ENCODE measurements at regions not wholly inside any gene's neighbourhood (a gene's known extent, or its start where the extent isn't known, plus 50 kb on each side); places are given as distances from the start of the nearest gene placed in this dataset.

- Mint-ChIP-seq H3K4me3 (peak overlapping the region in 7 of 8 donors; percentile 65 to 90 (median 74)), H3K27ac (peak overlapping the region; percentile 6 to 78 (median 75)), H3K36me3 (no peaks in the 10 kb centered on the region), H3K27me3 (no peaks in the 10 kb centered on the region), H3K4me1 (peaks cover 32 to 47% (median 40%) of the 10 kb centered on the region in 4 donors), H3K9me3 (no peaks in the 10 kb centered on the region)
- H3K9me3 ChIP-seq (ENCODE audit: control insufficient read depth in 1 of 2, low read length in 2 of 2): no peaks in the 10 kb centered on the region
- no peaks in the 10 kb centered on the region for H3K36me3 ChIP-seq (ENCODE audit: insufficient read depth, low read length)
- no peak for DNase-seq
- H3K4me3 ChIP-seq (ENCODE audit: low read length in 2 of 2): no peak overlapping the region
- POLR2A ChIA-PET (ENCODE audit: partially characterized antibody): no interaction called here
- peaks cover 43% of the 10 kb centered on the region for H3K4me1 ChIP-seq (ENCODE audit: insufficient read depth, low read length)
- CTCF ChIA-PET (ENCODE audit: partially characterized antibody): no interaction called here
- intact Hi-C loops (cut with micrococcal nuclease): no loop called here
- no peaks in the 10 kb centered on the region for H3K27me3 ChIP-seq (ENCODE audit: insufficient read depth, low read length)
- no peak overlapping the region for H3K27ac ChIP-seq (ENCODE audit: low read depth, low read length)
Measured at GRCh38 chr9:91162311-91162710, 199.4 kb downstream of the AUH start.

GRCh38 chr9:91162784-91163443 lies 198.8 kb downstream of the AUH start:
- no peaks in the 10 kb centered on the region for H3K9me3 ChIP-seq (ENCODE audit: control insufficient read depth in 1 of 2, low read length in 2 of 2)
- no peaks in the 10 kb centered on the region for H3K27me3 ChIP-seq (ENCODE audit: insufficient read depth, low read length)
- H3K27ac ChIP-seq (ENCODE audit: low read depth, low read length): no peak overlapping the region
- no peaks in the 10 kb centered on the region for H3K36me3 ChIP-seq (ENCODE audit: insufficient read depth, low read length)
- H3K4me1 Mint-ChIP-seq: peaks cover 32 to 47% (median 40%) of the 10 kb centered on the region in 4 donors
- H3K36me3 Mint-ChIP-seq: no peaks in the 10 kb centered on the region
- peak overlapping the region; percentile 58 to 86 (median 77) for H3K27ac Mint-ChIP-seq
- DNase-seq: peak in 2 of 5 donors; percentile 25
- ChIA-PET POLR2A (ENCODE audit: partially characterized antibody) (interaction anchor here (1.0 kb wide), 1 partner anchor 12 kb away, joined by 3 read pairs; no protein-coding TSS in a partner anchor), CTCF (ENCODE audit: partially characterized antibody) (no interaction called here)
- peak overlapping the region in 7 of 8 donors; percentile 65 to 90 (median 74) for H3K4me3 Mint-ChIP-seq
- intact Hi-C loops (cut with micrococcal nuclease): no loop called here
- no peak overlapping the region for H3K4me3 ChIP-seq (ENCODE audit: low read length in 2 of 2)
- H3K4me1 ChIP-seq (ENCODE audit: insufficient read depth, low read length): peaks cover 43% of the 10 kb centered on the region
- H3K27me3 Mint-ChIP-seq: no peaks in the 10 kb centered on the region
- no peaks in the 10 kb centered on the region for H3K9me3 Mint-ChIP-seq

GRCh38 chr9:91163444-91163772 lies 198.3 kb downstream of the AUH start:
- H3K4me1 ChIP-seq (ENCODE audit: insufficient read depth, low read length): peaks cover 43% of the 10 kb centered on the region
- CTCF ChIA-PET (ENCODE audit: partially characterized antibody): no interaction called here
- peak overlapping the region in 2 of 7 donors; percentile 48 to 77 for H3K27ac Mint-ChIP-seq

GRCh38 chr9:91163773-91164471 lies 197.8 kb downstream of the AUH start:
- H3K27me3 Mint-ChIP-seq: no peaks in the 10 kb centered on the region
- H3K4me1 ChIP-seq (ENCODE audit: insufficient read depth, low read length): peaks cover 43% of the 10 kb centered on the region
- H3K27me3 ChIP-seq (ENCODE audit: insufficient read depth, low read length): no peaks in the 10 kb centered on the region
- no peaks in the 10 kb centered on the region for H3K36me3 Mint-ChIP-seq
- H3K4me1 Mint-ChIP-seq: peaks cover 32 to 47% (median 40%) of the 10 kb centered on the region in 4 donors
- no peak overlapping the region for H3K27ac ChIP-seq (ENCODE audit: low read depth, low read length)
- H3K9me3 ChIP-seq (ENCODE audit: control insufficient read depth in 1 of 2, low read length in 2 of 2): no peaks in the 10 kb centered on the region
- no peaks in the 10 kb centered on the region for H3K36me3 ChIP-seq (ENCODE audit: insufficient read depth, low read length)
- intact Hi-C loops (cut with micrococcal nuclease): no loop called here
- peak overlapping the region in 4 of 7 donors; percentile 15 to 77 (median 45) for H3K27ac Mint-ChIP-seq
- ChIA-PET CTCF (ENCODE audit: partially characterized antibody) (no interaction called here), POLR2A (ENCODE audit: partially characterized antibody) (interaction anchor here (0.7 to 1.4 kb wide), 4 partner anchors 11 to 29 kb away, joined by 3 to 6 read pairs (median 3); no protein-coding TSS in a partner anchor)
- DNase-seq: no peak
- H3K4me3 ChIP-seq (ENCODE audit: low read length in 2 of 2): no peak overlapping the region
- H3K9me3 Mint-ChIP-seq: no peaks in the 10 kb centered on the region
- peak overlapping the region in 7 of 8 donors; percentile 9 to 79 (median 63) for H3K4me3 Mint-ChIP-seq

More at GRCh38 chr9:91163444-91163772, 198.3 kb downstream of the AUH start:
- Histone ChIP-seq H3K9me3 (ENCODE audit: control insufficient read depth in 1 of 2, low read length in 2 of 2) (no peaks in the 10 kb centered on the region), H3K4me3 (ENCODE audit: low read length in 2 of 2) (no peak overlapping the region), H3K27ac (ENCODE audit: low read depth, low read length) (no peak overlapping the region), H3K36me3 (ENCODE audit: insufficient read depth, low read length) (no peaks in the 10 kb centered on the region), H3K27me3 (ENCODE audit: insufficient read depth, low read length) (no peaks in the 10 kb centered on the region)
- H3K9me3 Mint-ChIP-seq: no peaks in the 10 kb centered on the region
- H3K36me3 Mint-ChIP-seq: no peaks in the 10 kb centered on the region
- intact Hi-C loops (cut with micrococcal nuclease): no loop called here
- peaks cover 32 to 47% (median 40%) of the 10 kb centered on the region in 4 donors for H3K4me1 Mint-ChIP-seq
- no peak for DNase-seq
- H3K4me3 Mint-ChIP-seq: peak overlapping the region in 7 of 8 donors; percentile 9 to 79 (median 49)
- no peaks in the 10 kb centered on the region for H3K27me3 Mint-ChIP-seq
- POLR2A ChIA-PET (ENCODE audit: partially characterized antibody): interaction anchor here (1.0 kb wide), 1 partner anchor 11 kb away, joined by 3 read pairs; no protein-coding TSS in a partner anchor
